ENCODE measurements at regions not wholly inside any gene's neighbourhood (a gene's known extent, or its start where the extent isn't known, plus 50 kb on each side); places are given as distances from the start of the nearest gene placed in this dataset.
"Not testable (repeated sequence)": the region's sequence is repeated elsewhere in the genome, so short reads cannot be mapped to it uniquely, and the experiment has no call there.

DNA sequence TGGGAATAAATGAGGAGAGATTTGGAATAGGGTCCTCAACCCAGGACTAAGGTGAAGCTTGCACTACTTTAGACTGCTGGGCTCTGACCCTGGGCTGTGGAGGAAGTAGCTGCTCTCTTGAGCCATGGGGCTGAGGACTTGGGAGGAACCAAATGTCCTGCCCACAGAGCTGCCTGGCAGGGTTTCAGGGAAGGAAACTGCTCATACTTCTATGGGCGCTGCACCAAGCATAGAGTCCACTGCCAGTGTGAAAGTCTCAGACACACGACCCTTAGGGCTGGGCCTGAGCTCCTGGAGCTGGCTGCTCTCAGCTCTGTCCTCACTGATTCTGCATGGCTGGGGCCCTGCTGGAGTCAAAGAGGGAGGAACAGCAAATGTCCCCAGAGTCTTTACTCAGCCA is 461.7 kb downstream of the RPIA start:
- not testable (repeated sequence) for ATAC-seq

DNA sequence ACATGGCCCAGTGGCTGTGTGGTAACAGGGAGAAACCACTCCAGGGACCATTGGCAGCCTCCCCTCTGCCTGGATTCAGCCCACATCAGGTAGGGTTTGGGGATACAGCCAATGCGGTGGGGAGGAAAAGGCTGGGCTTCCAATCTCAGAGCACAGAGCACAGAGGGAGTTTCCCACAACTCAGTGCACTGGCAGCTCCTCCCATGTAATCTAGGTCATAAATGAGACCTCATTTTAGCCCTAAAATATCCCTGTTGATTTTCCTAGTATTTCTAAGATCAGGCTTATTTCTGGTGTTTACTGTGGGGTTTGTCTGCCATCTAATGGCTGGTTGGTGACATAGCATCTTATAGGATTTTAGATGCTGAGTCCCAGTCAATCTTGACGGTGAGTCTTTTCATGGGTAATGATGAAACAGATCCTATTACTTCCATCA is 462.8 kb downstream of the RPIA start:
- peak; percentile 50 for ATAC-seq

DNA sequence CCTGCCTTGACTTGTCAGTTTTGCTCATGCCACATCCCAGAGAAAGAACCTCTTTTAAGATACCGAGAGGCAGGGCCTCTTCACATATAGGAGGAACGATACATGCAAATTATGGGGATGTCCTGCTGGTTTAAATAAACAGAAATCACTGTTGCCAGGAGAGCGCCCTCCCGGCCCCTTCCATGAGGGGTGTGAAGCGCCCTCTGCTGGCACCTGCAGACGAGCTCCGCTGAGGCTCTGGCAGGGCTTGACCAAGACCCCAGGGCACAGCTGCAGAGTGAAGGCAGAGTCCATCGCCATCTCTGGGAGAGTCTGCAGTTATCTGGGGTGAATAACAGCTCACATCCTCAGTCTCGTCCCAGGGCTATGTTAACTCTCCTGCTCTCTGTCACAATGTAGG is 468.8 kb downstream of the RPIA start:
- ATAC-seq = not testable (repeated sequence)

DNA sequence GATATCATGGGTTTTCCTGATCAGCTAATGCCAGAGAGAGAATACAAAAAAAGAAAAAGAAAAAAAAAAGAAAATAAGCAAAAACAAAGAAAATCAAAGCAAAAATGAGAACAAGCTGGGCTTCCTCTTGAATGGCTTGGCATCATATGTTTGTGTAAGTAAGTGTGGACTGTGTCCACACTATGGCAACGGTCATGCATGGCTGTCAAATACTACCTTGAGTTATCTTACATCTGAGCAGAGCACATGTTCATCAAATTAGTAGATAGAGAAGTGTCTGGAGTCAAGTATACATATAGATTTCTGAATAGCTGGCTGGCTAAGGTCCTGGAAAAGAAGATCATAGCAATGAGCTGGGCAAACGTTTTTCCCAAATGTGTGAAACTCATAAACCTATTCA is 470.2 kb downstream of the RPIA start:
- not testable (repeated sequence) for ATAC-seq

DNA sequence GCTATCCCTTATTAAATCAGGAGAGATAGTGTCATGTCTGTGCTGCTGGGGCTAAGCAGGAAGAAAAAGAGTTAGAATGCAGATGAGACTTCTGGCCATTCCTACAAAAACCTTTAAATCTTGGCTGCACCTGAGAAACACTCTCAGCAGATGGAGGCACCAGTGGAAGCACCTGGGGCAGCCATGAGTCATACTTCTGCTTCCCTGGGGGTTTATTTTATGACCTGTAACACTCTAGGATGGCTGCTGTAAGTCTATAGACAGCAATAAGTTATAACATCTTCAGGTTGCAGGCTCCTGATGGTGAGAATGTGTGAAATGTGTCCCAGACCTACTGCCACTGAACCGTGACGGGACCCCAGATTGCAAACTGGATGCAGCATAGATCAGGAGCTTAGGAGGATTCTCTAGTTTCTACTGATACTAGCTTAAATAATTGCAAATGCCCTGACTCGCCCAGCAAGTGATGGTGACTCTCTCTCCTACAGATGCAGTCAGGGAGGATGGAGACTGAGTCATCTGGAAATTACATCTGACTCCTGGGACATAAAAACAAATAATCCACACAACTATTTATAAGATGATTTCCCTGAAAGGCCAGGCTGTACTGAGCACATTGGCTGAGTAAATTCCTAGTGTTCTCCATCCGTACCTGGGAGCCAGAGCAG is 479.2 kb downstream of the RPIA start:
- not testable (repeated sequence) for ATAC-seq

DNA sequence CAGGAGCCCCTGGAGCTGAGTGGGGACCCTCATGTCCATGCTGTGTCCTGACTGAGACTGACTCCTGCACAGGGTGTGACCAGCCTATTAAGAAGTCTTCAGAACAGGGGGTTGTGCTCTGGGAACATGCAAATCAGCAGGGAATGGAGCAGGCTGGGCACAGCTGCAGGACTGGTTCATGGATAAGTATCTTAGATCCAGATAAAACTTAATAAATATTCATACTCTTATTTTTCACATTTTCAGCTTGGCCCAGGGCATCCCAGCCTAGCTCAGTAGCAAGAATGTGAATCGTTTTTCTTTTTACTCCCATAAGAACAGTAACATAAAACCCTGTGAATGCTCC is 479.7 kb downstream of the RPIA start:
- not testable (repeated sequence) for ATAC-seq

DNA sequence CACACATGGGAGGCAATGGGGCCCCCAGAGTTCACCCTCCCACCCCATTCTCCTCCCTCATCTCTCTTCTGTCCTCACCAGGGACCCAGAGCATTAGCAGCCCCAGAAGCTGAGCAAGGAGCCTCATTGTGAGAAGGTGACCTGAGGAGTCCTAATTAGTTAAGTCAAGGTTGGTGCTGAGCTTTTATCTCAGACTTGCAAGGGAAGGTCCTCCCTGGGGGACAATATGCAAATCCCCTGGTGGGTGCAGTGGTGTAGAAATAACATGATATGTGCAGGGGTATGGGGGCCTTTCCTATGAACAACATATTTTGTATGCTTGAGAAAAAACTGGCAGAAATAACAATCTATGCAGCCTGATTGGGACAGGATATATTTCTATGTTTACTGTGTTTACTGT is 485.5 kb downstream of the RPIA start:
- not testable (repeated sequence) for ATAC-seq

DNA sequence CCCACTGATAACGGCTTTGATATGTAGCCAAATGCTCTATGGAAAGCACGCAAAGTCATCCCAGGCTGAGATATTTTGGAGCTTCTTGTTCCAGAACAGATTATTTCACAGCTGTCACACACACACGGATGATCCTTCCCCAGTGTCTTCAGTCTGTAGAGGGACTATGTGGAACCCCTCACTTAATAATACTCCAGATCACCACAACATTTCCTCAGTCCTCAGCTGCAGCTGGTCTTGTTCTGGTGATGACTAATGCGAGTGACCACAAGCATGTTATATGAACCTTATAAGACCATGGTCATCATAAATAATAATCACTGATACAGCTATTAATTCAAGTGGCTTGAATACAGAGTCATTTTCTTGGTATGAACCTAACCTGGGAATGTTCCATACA is 490.7 kb downstream of the RPIA start:
- not testable (repeated sequence) for ATAC-seq

- ATAC-seq = not testable (repeated sequence)
Observed at GRCh38 chr2:89184746-89185145, 493.3 kb downstream of the RPIA start.

DNA sequence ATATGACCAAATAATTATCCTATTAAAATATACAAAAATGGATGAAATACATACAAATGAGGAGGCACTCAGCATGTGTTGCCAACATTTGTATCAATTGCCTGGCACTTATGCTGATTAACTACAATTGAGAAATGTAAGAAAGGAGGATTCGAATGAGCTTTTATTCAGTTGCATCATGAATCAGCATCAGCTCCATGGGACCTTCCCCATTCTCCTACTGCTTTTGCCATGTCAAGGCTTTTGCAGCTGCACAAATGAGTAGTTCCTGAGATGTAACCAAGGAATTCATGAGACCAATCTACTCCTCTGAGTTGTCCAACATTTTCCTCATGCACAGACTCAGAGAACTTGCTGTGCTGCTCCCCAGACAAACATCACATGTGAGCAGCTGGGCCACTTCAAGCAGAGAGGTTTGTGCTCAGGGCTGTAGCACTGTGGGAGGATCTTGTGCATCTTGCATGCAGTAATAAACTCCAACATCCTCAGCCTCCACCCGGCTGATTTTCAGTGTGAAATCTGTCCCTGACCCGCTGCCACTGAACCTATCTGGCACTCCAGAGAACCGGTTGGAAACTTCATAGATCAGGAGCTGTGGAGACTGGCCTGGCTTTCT is 504.3 kb downstream of the RPIA start:
- ATAC-seq = not testable (repeated sequence)

GRCh38 chr2:89196719-89197118 is 505.2 kb downstream of the RPIA start:
- ATAC-seq = not testable (repeated sequence)

DNA sequence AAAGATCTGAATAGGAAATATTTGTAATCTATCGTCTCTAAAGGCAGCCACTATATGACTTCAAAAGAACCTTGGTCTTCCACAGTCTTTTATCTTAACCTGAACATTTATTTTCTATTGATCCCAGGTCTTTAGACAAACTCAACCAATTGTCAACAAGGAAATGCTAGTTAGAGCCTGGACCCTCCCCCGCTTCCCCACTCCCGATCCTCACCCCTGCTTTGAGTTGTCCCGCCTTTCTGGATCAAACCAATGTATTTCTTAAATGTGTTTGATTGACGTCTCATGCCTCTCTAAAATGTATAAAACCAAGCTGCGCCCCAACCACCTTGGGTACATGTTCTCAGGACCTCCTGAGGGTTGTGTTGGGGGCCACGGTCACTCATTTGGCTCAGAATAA is 506.6 kb downstream of the RPIA start:
- ATAC-seq = not testable (repeated sequence)

- ATAC-seq = not testable (repeated sequence)
Observed at GRCh38 chr2:89199453-89200246, 508.2 kb downstream of the RPIA start.

- not testable (repeated sequence) for ATAC-seq
Observed at GRCh38 chr2:89200247-89200527, 508.7 kb downstream of the RPIA start.

GRCh38 chr2:89202518-89202917 is 511.0 kb downstream of the RPIA start:
- not testable (repeated sequence) for ATAC-seq

DNA sequence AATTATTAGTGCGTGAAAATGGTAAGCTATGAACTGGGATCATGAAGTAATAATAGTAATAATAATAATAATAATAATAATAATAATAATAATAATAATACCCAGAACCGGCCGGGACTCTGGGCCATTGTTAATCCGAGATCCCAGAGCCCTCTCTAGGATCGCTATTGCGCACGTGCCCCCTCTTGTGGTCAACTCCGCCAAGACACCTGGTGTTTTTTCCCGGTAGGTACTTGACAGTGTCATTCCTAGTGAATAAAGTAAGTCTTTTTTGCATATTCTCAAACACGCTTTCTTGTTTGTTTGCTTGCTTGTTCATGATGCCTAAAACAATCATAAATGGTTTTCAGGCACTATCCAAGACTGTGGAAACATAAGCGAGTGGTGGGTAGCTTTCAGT is 513.7 kb downstream of the RPIA start:
- ATAC-seq = not testable (repeated sequence)

DNA sequence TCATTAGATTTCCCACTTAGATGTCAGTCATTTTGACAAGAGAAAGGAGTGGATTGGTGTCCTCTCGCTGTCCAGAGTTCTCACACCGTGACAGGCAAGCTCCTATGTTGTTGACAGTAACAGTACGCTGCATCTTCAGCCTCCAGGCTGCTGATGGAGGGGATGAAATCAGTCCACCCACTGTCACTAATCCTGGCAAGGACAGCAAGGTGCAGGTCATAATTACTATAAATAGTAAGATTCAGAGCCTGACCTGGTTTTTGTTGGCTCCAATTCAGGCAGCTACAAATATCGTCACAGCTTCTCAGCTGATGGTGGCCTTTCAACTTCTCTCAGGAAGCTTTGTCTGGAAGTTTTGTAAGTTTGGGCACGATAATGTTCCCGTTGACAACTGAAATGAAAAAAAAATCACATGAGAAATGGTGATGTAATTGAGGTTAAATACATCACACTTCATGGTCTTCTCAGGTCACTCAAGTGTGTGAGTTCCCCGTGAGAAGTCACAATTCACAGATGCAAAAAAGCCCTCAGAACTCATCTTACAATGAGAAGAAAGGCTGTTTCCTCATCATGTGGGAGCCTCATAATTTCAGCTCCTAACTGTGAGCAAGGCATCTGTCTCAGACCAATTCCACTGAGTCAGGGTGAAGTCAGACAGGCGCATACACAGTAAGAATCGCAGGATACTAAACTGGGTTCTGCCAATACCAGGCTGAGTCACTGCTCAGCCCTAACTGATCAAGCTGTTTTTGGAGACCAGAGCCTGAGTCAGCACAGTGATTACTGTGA is 516.9 kb downstream of the RPIA start:
- peak; percentile 74 for ATAC-seq

DNA sequence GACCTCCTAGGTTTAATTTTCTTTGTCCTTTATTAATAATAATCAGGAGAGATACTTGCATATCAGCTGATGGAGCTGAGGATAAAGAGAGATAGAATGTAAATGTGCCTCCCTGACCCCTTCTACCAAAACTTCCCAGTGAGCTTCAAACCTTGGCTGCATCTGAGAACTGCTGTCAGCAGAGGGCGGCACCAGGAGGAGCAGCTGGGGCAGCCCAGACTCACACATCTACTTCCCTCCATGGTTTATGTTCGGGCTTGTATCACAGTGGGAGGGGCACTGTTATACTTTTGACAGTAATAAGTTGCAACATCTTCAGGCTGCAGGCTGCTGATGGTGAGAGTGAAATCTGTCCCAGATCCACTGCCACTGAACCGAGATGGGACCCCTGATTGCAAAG is 521.7 kb downstream of the RPIA start:
- peak; percentile 93 for ATAC-seq

DNA sequence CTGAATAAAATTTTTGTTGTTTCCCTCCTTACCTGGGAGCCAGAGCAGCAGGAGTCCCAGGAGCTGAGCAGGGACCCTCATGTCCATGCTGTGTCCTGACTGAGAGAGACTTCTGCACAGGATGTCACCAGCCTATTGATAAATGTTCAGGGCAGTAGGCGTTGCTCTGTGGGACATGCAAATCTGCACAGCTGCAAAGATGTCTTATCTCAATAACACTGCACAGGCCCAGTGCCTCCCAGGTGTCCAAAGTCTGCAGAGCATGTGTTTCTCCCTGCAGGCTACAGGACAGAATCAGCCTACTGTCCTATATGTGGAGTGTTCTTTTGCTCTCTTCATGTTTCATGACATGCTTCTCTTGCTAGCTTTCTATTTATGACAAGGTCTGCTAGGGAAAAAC is 522.3 kb downstream of the RPIA start:
- not testable (repeated sequence) for ATAC-seq

GRCh38 chr2:89221474-89221873 is 530.0 kb downstream of the RPIA start:
- ATAC-seq = not testable (repeated sequence)

GRCh38 chr2:89222063-89222732 is 530.7 kb downstream of the RPIA start:
- not testable (repeated sequence) for ATAC-seq

DNA sequence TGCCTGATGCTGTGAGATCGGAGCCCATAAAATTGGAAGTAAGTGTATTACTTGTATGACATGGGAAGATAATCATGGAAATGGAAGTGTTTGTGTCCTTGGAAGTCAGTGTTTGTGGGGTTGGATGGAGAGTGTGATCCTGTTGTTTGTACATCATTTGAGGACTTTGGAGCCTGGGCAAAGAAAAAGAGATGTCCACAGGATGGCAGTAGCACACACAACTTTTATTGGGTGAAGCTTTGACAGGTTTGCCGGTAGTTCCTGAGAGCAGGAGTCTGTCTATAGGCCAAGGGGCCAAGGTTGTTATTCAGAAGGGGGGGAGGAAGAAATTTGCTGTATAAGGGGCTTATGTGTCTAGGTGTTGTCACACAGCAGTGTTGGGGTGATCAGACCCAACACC is 533.3 kb downstream of the RPIA start:
- ATAC-seq = not testable (repeated sequence)

All from esophagus mucosa (tissue), 1 donor.